MCF 10A (cell line): ENCODE measurements at regions not wholly inside any gene's neighbourhood (a gene's known extent, or its start where the extent isn't known, plus 50 kb on each side); places are given as distances from the start of the nearest gene placed in this dataset.

Experiments used
- BruUV-seq: library from RNA; stranded (reverse); fragments of 400-500 nt; replicated peaks from 2 replicates; lab custom pipeline; 2021; lab: Mats Ljungman, UMichigan
- CTCF ChIA-PET: fragments of 300-600 bp; sonication (Branson Sonifier 250); formaldehyde crosslinking; extraction: SDS; loops from one replicate; lab custom pipeline; 2021; ENCODE audit warnings: antibody characterized with exemption, inconsistent platforms; lab: Yijun Ruan, JAX
- POLR2A ChIA-PET: fragments of 300-600, 350-650 bp; sonication (Branson Sonifier 250); formaldehyde crosslinking; extraction: SDS; loops from one replicate; lab custom pipeline; 2020; ENCODE audit warnings: antibody characterized with exemption, inconsistent platforms; lab: Yijun Ruan, JAX
- DNase-seq: peaks from one replicate; pipeline ENCODE4 v3.0.0-alpha.2; 2018; ENCODE audit not compliant: unreplicated experiment
- H3K27ac Mint-ChIP-seq: one replicate; pipeline ENCODE4 v1.8.0; 2022; ENCODE audit warnings: mild to moderate bottlenecking, low read depth, mixed read lengths; ENCODE audit not compliant: unreplicated experiment
- H3K27me3 Mint-ChIP-seq: one replicate; pipeline ENCODE4 v1.8.0; 2022; ENCODE audit warnings: mixed read lengths; ENCODE audit not compliant: insufficient read depth, unreplicated experiment
- H3K36me3 Mint-ChIP-seq: one replicate; pipeline ENCODE4 v1.8.0; 2022; ENCODE audit warnings: mild to moderate bottlenecking, moderate library complexity, mixed read lengths; ENCODE audit not compliant: insufficient read depth, unreplicated experiment
- H3K4me1 Mint-ChIP-seq: one replicate; pipeline ENCODE4 v1.8.0; 2022; ENCODE audit warnings: mixed read lengths; ENCODE audit not compliant: insufficient read depth, unreplicated experiment
- H3K4me3 Mint-ChIP-seq: one replicate; pipeline ENCODE4 v1.8.0; 2022; ENCODE audit warnings: mild to moderate bottlenecking, moderate library complexity, mixed read lengths; ENCODE audit not compliant: unreplicated experiment
- H3K9me3 Mint-ChIP-seq: one replicate; pipeline ENCODE4 v1.8.0; 2022; ENCODE audit warnings: mixed read lengths; ENCODE audit not compliant: unreplicated experiment
- CTCF ChIP-seq: fragments of 200-600 bp; IDR thresholded peaks from one replicate; pipeline ENCODE4 v1.8.0; 2022; ENCODE audit warnings: antibody characterized with exemption, mild to moderate bottlenecking; ENCODE audit not compliant: unreplicated experiment
- intact Hi-C: fragments of 100-400 bp; cut with micrococcal nuclease; formaldehyde crosslinking; loops from 2 replicates; pipeline ENCODE4 v1.14.1; 2022

GRCh38 chr4:107408968-107409367, 311.1 kb downstream of the PAPSS1 start:
- BruUV-seq, result no TSS peak
- Mint-ChIP-seq H3K27me3 (no peaks in the 10 kb centered on the region), H3K27ac (no peak overlapping the region), H3K36me3 (no peaks in the 10 kb centered on the region), H3K4me3 (no peak overlapping the region), H3K9me3 (peaks cover 17% of the 10 kb centered on the region), H3K4me1 (no peaks in the 10 kb centered on the region)
- no peak for DNase-seq
- ChIA-PET POLR2A (no interaction called here), CTCF (interaction anchor here (0.6 kb wide), 1 partner anchor 205 kb away, joined by 3 read pairs; no protein-coding TSS in a partner anchor)
- intact Hi-C loops, result no loop called here
- no peak for TF ChIP-seq CTCF

- Mint-ChIP-seq H3K27me3 (no peaks in the 10 kb centered on the region), H3K9me3 (no peaks in the 10 kb centered on the region), H3K4me3 (no peak overlapping the region), H3K27ac (no peak overlapping the region), H3K4me1 (no peaks in the 10 kb centered on the region), H3K36me3 (no peaks in the 10 kb centered on the region)
- TF ChIP-seq CTCF, result no peak
- no peak for DNase-seq
- CTCF ChIA-PET, result no interaction called here
- intact Hi-C loops, result no loop called here
- no TSS peak for BruUV-seq
- POLR2A ChIA-PET, result no interaction called here
Observed at GRCh38 chr4:107404591-107405300, 315.3 kb downstream of the PAPSS1 start.

GRCh38 chr4:107402291-107402690, 317.7 kb downstream of the PAPSS1 start:
- ChIA-PET CTCF (interaction anchor here (0.8 kb wide), 1 partner anchor 481 kb away, joined by 3 read pairs; no protein-coding TSS in a partner anchor), POLR2A (no interaction called here)
- no peak for TF ChIP-seq CTCF
- H3K36me3 Mint-ChIP-seq, result no peaks in the 10 kb centered on the region
- no peak overlapping the region for H3K27ac Mint-ChIP-seq
- H3K27me3 Mint-ChIP-seq, result no peaks in the 10 kb centered on the region
- H3K9me3 Mint-ChIP-seq, result no peaks in the 10 kb centered on the region
- intact Hi-C loops, result no loop called here
- BruUV-seq, result no TSS peak
- DNase-seq, result no peak
- no peaks in the 10 kb centered on the region for H3K4me1 Mint-ChIP-seq
- H3K4me3 Mint-ChIP-seq, result no peak overlapping the region

- no peak for DNase-seq
- no peak overlapping the region for H3K4me3 Mint-ChIP-seq
- no peaks in the 10 kb centered on the region for H3K36me3 Mint-ChIP-seq
- peaks cover 4% of the 10 kb centered on the region for H3K4me1 Mint-ChIP-seq
- no peak for TF ChIP-seq CTCF
- H3K27me3 Mint-ChIP-seq, result no peaks in the 10 kb centered on the region
- CTCF ChIA-PET, result interaction anchor here (0.7 kb wide), 1 partner anchor 345 kb away, joined by 5 read pairs; no protein-coding TSS in a partner anchor
- POLR2A ChIA-PET, result no interaction called here
- intact Hi-C loops, result no loop called here
- no peak overlapping the region for H3K27ac Mint-ChIP-seq
- H3K9me3 Mint-ChIP-seq, result no peaks in the 10 kb centered on the region
- no TSS peak for BruUV-seq
Observed at GRCh38 chr4:107392951-107393350, 327.1 kb downstream of the PAPSS1 start.
